ENCODE measurements at regions not wholly inside any gene's neighbourhood (a gene's known extent, or its start where the extent isn't known, plus 50 kb on each side); places are given as distances from the start of the nearest gene placed in this dataset.

DNA sequence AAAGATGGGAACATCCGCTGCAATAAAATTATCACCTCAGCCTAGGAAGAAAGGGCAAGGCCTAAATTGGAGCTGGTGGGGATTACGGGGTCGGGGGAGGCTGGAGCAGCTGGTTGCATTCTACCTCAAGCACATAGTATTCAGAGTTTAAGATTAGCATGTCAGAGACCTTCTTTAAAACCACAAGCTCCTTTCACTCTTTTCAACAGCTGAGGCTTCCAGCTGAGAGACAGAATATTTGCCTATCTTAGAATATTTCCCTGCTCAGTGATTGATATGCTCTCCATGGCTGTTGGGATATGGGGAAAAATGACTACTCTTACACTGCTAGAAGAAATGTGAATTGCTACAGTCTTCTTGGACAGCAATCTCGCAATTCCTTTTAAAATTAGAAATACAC lies 248.6 kb downstream of the TBX15 start:
- no peak for TF ChIP-seq POLR2A (IDR thresholded peaks at IDR 0.05)
- no peak for TF ChIP-seq CTCF (IDR thresholded peaks at IDR 0.05)
- TF ChIP-seq POLR2AphosphoS5 (IDR thresholded peaks at IDR 0.05) = no peak
- no peak for TF ChIP-seq EP300 (IDR thresholded peaks at IDR 0.05)
